Uterus (tissue), 3 donors: ENCODE measurements at regions not wholly inside any gene's neighbourhood (a gene's known extent, or its start where the extent isn't known, plus 50 kb on each side); places are given as distances from the start of the nearest gene placed in this dataset.

Experiments
- DNase-seq, 2 donors: peaks; one replicate each; pipeline ENCODE4 v3.0.0-alpha.2; 2019 to 2020
- H3K27ac ChIP-seq, 2 donors: fragments of 200-600 bp; sonication (generic); 1 replicate in 1 of 2; 2 replicates in 1 of 2; pipeline ENCODE4 v1.5.1; 2016 to 2018
- H3K27me3 ChIP-seq, 2 donors: fragments of 200-600 bp; sonication (generic); one replicate each; pipeline ENCODE4 v1.5.1; 2018 to 2019; ENCODE audit warnings: control low read depth in 1 of 2
- H3K36me3 ChIP-seq, 2 donors: fragments of 200-600 bp; sonication (generic); one replicate each; pipeline ENCODE4 v1.5.1; 2019; ENCODE audit warnings: control low read depth in 1 of 2
- H3K4me1 ChIP-seq, 2 donors: fragments of 200-600 bp; sonication (generic); one replicate each; pipeline ENCODE4 v1.5.1; 2018 to 2019; ENCODE audit warnings: control low read depth in 1 of 2
- H3K4me3 ChIP-seq, 2 donors: fragments of 200-600 bp; sonication (generic); 1 replicate in 1 of 2; 2 replicates in 1 of 2; pipeline ENCODE4 v1.5.1; 2018 to 2019; ENCODE audit warnings: mild to moderate bottlenecking in 1 of 2
- H3K9me3 ChIP-seq, 2 donors: fragments of 200-600 bp; sonication (generic); one replicate each; pipeline ENCODE4 v1.5.1; 2019; ENCODE audit warnings: control low read depth in 1 of 2
- POLR2A ChIP-seq, 2 donors: fragments of 450-650 bp; IDR thresholded peaks; one replicate each; pipeline ENCODE4 v1.6.1; 2016; ENCODE audit warnings: antibody characterized with exemption in 2 of 2, mild to moderate bottlenecking in 1 of 2, moderate library complexity in 1 of 2
- intact Hi-C: fragments of 100-400 bp; cut with DNase I; formaldehyde crosslinking; loops from one replicate; pipeline ENCODE4 v1.15.1; 2023; ENCODE audit warnings: low total_unique reads
- TF ChIP-seq, protein P1 (sequence below), 4 experiments: fragments of 200-600 bp in 2 of 4; fragments of 450-650 bp in 2 of 4; sonication (generic) in 2 of 4; IDR thresholded peaks; one replicate each; pipeline ENCODE4 v1.5.1; 2016 to 2019; ENCODE audit warnings: antibody characterized with exemption in 4 of 4, mild to moderate bottlenecking in 2 of 4, moderate library complexity in 1 of 4
- donor health status: DM: yes; HTN: yes; CAD: no.

GRCh38 chr21:16568244-16568643 lies 838.5 kb downstream of the USP25 start:
- no peaks in the 10 kb centered on the region for H3K27me3 ChIP-seq
- no peak for DNase-seq
- no peaks in the 10 kb centered on the region for H3K9me3 ChIP-seq
- peaks cover 0 to 10% of the 10 kb centered on the region in 2 donors for H3K4me1 ChIP-seq
- no peak overlapping the region for H3K27ac ChIP-seq
- no peak for TF ChIP-seq POLR2A (IDR thresholded peaks at IDR 0.05)
- TF ChIP-seq, protein P1, sequence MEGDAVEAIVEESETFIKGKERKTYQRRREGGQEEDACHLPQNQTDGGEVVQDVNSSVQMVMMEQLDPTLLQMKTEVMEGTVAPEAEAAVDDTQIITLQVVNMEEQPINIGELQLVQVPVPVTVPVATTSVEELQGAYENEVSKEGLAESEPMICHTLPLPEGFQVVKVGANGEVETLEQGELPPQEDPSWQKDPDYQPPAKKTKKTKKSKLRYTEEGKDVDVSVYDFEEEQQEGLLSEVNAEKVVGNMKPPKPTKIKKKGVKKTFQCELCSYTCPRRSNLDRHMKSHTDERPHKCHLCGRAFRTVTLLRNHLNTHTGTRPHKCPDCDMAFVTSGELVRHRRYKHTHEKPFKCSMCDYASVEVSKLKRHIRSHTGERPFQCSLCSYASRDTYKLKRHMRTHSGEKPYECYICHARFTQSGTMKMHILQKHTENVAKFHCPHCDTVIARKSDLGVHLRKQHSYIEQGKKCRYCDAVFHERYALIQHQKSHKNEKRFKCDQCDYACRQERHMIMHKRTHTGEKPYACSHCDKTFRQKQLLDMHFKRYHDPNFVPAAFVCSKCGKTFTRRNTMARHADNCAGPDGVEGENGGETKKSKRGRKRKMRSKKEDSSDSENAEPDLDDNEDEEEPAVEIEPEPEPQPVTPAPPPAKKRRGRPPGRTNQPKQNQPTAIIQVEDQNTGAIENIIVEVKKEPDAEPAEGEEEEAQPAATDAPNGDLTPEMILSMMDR (IDR thresholded peaks at IDR 0.05), result no peak
- no peak overlapping the region for H3K4me3 ChIP-seq
- intact Hi-C loops, result no loop called here
- no peaks in the 10 kb centered on the region for H3K36me3 ChIP-seq

GRCh38 chr21:16568661-16569060 lies 838.9 kb downstream of the USP25 start:
- no peak overlapping the region for H3K4me3 ChIP-seq
- intact Hi-C loops, result no loop called here
- H3K27me3 ChIP-seq, result no peaks in the 10 kb centered on the region
- H3K4me1 ChIP-seq, result peaks cover 0 to 10% of the 10 kb centered on the region in 2 donors
- no peaks in the 10 kb centered on the region for H3K36me3 ChIP-seq
- no peak overlapping the region for H3K27ac ChIP-seq
- DNase-seq, result no peak
- H3K9me3 ChIP-seq, result no peaks in the 10 kb centered on the region
- no peak for TF ChIP-seq POLR2A (IDR thresholded peaks at IDR 0.05)
- TF ChIP-seq, protein P1 (IDR thresholded peaks at IDR 0.05), result no peak

- Histone ChIP-seq H3K4me1 (peaks cover 0 to 10% of the 10 kb centered on the region in 2 donors), H3K27me3 (no peaks in the 10 kb centered on the region), H3K36me3 (no peaks in the 10 kb centered on the region), H3K9me3 (no peaks in the 10 kb centered on the region), H3K4me3 (no peak overlapping the region), H3K27ac (peak overlapping the region in 1 of 2 donors; percentile 45)
- intact Hi-C loops, result no loop called here
- no peak for DNase-seq
- TF ChIP-seq, protein P1 (IDR thresholded peaks at IDR 0.05), result no peak
- TF ChIP-seq POLR2A (IDR thresholded peaks at IDR 0.05), result no peak
Observed at GRCh38 chr21:16569679-16570078, 839.9 kb downstream of the USP25 start.

DNA sequence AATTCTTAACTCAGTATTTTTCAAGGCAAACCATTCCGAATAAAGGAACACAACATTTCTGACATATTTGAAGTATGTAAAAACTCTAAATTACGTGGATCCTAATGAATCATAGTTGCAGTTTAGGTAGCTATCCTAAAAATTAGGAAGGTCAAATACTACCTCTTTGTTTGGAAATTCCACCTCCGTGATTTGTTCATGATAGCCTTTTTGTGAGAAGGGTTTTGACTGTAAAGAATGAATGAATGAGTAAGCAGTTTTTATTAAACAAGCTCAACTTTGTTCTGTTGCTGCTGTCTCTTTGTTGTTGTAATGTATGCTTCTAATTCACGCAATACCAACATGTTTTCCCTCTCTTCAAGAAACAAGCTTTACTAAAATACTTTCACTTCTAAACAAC lies 840.4 kb downstream of the USP25 start:
- H3K4me1 ChIP-seq, result peaks cover 0 to 10% of the 10 kb centered on the region in 2 donors
- H3K27ac ChIP-seq, result peak overlapping the region; percentile 17 to 45
- intact Hi-C loops, result no loop called here

GRCh38 chr21:16570856-16571255 lies 841.1 kb downstream of the USP25 start:
- peak overlapping the region; percentile 7 to 45 for H3K27ac ChIP-seq
- TF ChIP-seq, protein P1 (IDR thresholded peaks at IDR 0.05), result no peak
- no peak for TF ChIP-seq POLR2A (IDR thresholded peaks at IDR 0.05)
- intact Hi-C loops, result no loop called here

More for the DNA sequence above, 840.4 kb downstream of the USP25 start:
- no peak for DNase-seq
- TF ChIP-seq, protein P1 (IDR thresholded peaks at IDR 0.05), result no peak
- TF ChIP-seq POLR2A (IDR thresholded peaks at IDR 0.05), result no peak
- Histone ChIP-seq H3K27me3 (no peaks in the 10 kb centered on the region), H3K36me3 (no peaks in the 10 kb centered on the region), H3K9me3 (no peaks in the 10 kb centered on the region), H3K4me3 (no peak overlapping the region)

More at GRCh38 chr21:16570856-16571255, 841.1 kb downstream of the USP25 start:
- no peaks in the 10 kb centered on the region for H3K27me3 ChIP-seq
- no peaks in the 10 kb centered on the region for H3K9me3 ChIP-seq
- no peaks in the 10 kb centered on the region for H3K36me3 ChIP-seq
- DNase-seq, result no peak
- H3K4me3 ChIP-seq, result no peak overlapping the region
- H3K4me1 ChIP-seq, result peaks cover 0 to 10% of the 10 kb centered on the region in 2 donors
